Neutrophil (primary cell): ENCODE measurements at regions not wholly inside any gene's neighbourhood (a gene's known extent, or its start where the extent isn't known, plus 50 kb on each side); places are given as distances from the start of the nearest gene placed in this dataset.

Source experiments
- H3K27ac ChIP-seq: fragments of 200-600 bp; sonication (generic); 2 replicates; pipeline ENCODE4 v1.5.1; 2016; ENCODE audit warnings: mild to moderate bottlenecking, moderate library complexity
- H3K27me3 ChIP-seq: fragments of 200-600 bp; sonication (generic); 2 replicates; pipeline ENCODE4 v1.6.0; 2016; ENCODE audit warnings: mild to moderate bottlenecking
- H3K36me3 ChIP-seq: fragments of 200-600 bp; sonication (generic); 2 replicates; pipeline ENCODE4 v1.5.1; 2017
- H3K4me1 ChIP-seq, 2 experiments: fragments of 200-600 bp in 1 of 2; sonication (generic) in 1 of 2; 1 replicate in 1 of 2; 2 replicates in 1 of 2; pipeline versions ENCODE4 v1.5.1 to v1.6.1; 2013 to 2016; ENCODE audit warnings: low read depth in 1 of 2, low read length in 1 of 2, mild to moderate bottlenecking in 1 of 2, moderate library complexity in 1 of 2; ENCODE audit not compliant: control insufficient read depth in 1 of 2, insufficient read depth in 1 of 2
- H3K4me3 ChIP-seq, 2 experiments: fragments of 200-600 bp in 1 of 2; sonication (generic) in 1 of 2; 1 replicate in 1 of 2; 2 replicates in 1 of 2; pipeline ENCODE4 v1.5.1; 2013 to 2016; ENCODE audit warnings: low read depth in 1 of 2, low read length in 1 of 2, mild to moderate bottlenecking in 1 of 2, moderate library complexity in 1 of 2
- H3K9me3 ChIP-seq: fragments of 200-600 bp; sonication (generic); 2 replicates; pipeline ENCODE4 v1.5.1; 2016
- TF ChIP-seq, protein P1 (sequence below): fragments of 200-600 bp; sonication (generic); IDR thresholded peaks from 2 replicates; pipeline ENCODE4 v1.5.1; 2016; ENCODE audit warnings: antibody characterized with exemption

DNA sequence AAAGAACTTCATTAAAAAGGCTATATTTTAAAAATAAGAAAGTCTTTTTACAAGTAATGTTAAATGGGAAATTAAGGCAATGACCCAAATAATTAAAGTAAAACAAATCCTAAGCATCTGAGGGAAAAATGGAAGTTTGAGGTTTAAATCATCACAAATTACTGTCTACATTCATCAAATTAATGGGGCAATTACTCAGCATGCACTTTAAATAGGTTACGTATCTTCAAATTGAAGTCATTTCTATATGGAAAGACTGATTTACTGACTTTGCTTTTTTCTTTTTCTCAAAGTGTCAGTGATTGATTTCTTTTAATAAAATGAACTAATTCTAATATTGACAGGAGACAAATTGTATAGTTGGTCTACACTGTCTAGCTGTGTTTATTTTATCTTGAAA, 1452.3 kb downstream of the NCAM2 start:
- Histone ChIP-seq H3K9me3 (no peaks in the 10 kb centered on the region), H3K4me1 (no peaks in the 10 kb centered on the region), H3K27me3 (no peaks in the 10 kb centered on the region), H3K27ac (no peak overlapping the region), H3K4me3 (no peak overlapping the region), H3K36me3 (no peaks in the 10 kb centered on the region)
- TF ChIP-seq, protein P1, sequence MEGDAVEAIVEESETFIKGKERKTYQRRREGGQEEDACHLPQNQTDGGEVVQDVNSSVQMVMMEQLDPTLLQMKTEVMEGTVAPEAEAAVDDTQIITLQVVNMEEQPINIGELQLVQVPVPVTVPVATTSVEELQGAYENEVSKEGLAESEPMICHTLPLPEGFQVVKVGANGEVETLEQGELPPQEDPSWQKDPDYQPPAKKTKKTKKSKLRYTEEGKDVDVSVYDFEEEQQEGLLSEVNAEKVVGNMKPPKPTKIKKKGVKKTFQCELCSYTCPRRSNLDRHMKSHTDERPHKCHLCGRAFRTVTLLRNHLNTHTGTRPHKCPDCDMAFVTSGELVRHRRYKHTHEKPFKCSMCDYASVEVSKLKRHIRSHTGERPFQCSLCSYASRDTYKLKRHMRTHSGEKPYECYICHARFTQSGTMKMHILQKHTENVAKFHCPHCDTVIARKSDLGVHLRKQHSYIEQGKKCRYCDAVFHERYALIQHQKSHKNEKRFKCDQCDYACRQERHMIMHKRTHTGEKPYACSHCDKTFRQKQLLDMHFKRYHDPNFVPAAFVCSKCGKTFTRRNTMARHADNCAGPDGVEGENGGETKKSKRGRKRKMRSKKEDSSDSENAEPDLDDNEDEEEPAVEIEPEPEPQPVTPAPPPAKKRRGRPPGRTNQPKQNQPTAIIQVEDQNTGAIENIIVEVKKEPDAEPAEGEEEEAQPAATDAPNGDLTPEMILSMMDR = no peak

DNA sequence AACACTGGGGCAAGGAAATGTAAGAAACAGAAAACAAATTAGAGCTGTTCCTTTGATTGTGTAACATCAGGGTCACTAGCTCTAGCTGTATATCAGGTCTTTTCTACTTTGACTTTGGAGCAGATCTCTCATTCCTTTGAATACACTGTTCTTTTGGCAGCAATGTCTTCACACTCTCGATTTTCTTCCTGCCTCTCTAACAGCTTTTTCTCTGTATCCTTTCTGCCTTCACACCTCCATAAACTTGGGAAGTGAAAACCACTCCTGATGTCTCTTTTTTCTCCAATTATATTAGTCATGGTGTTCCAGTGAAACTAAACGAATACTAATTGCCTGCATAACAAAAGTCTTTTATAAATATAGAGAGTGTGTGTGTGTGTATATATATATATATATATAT, 1458.0 kb downstream of the NCAM2 start:
- no peaks in the 10 kb centered on the region for H3K27me3 ChIP-seq
- no peaks in the 10 kb centered on the region for H3K4me1 ChIP-seq
- no peaks in the 10 kb centered on the region for H3K36me3 ChIP-seq
- TF ChIP-seq, protein P1 = no peak
- no peak overlapping the region for H3K4me3 ChIP-seq
- no peak overlapping the region for H3K27ac ChIP-seq
- no peaks in the 10 kb centered on the region for H3K9me3 ChIP-seq

DNA sequence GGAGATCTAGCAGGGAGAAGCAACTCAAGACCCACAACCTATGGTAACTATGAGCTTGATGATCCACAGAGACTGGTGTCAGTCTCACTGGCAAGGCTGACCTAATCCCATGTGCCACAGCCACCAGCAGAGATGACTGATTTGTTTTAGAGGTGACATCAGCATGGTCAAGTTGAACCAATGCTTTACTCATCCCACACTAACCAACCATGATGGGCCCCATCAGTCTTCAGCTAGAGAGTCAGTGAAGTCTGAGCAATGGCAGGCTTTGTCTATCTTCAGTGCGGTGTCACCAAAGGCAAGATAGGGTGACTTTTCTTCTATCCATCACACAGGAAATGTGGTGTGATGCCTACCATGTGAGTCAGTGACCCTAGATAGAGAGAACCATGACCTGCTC, 1470.7 kb downstream of the NCAM2 start:
- TF ChIP-seq, protein P1 = no peak
- no peaks in the 10 kb centered on the region for H3K27me3 ChIP-seq
- H3K4me1 ChIP-seq = no peaks in the 10 kb centered on the region
- no peaks in the 10 kb centered on the region for H3K36me3 ChIP-seq
- H3K4me3 ChIP-seq = no peak overlapping the region
- no peak overlapping the region for H3K27ac ChIP-seq
- H3K9me3 ChIP-seq = no peaks in the 10 kb centered on the region

DNA sequence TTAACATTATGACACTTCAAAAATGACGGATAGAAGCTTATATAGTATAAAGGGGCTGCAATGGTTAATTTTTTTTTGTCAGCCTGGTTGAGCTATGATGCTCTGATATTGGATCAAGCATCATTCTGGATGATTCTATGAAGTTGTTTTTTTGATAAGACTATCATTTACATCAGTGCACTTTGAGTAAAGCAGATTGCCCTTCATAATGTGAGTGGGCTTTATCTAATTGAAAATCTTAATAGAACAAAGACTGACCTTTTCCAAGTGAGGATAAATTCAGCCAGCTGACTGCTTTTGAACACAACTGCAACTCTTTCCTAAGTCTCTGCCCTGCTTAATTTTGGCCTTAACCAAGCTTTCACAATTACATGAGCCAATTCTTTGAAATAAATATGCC, 1476.2 kb downstream of the NCAM2 start:
- Histone ChIP-seq H3K27ac (no peak overlapping the region), H3K27me3 (no peaks in the 10 kb centered on the region), H3K4me3 (no peak overlapping the region), H3K9me3 (no peaks in the 10 kb centered on the region), H3K36me3 (no peaks in the 10 kb centered on the region), H3K4me1 (no peaks in the 10 kb centered on the region)
- TF ChIP-seq, protein P1 = no peak

DNA sequence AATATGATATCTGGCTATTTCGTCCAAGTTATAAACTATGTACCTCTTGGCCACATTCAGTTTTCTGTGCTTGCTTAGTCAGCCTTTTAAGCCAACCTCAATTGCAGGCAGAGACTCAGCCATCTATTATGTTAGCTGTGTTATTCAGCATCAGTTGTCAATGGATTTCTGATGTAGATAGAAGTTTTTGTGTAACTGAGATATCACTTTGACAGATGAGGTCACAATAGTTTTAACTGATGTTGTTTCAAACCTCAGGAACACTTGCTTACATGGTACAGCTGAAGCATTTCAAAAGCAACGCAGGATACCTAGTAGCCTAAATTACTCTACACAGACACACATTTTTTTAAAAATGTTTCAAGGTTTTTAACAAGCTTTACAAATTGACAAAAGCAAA, 1478.0 kb downstream of the NCAM2 start:
- Histone ChIP-seq H3K27me3 (no peaks in the 10 kb centered on the region), H3K4me3 (no peak overlapping the region), H3K9me3 (no peaks in the 10 kb centered on the region), H3K36me3 (no peaks in the 10 kb centered on the region), H3K4me1 (no peaks in the 10 kb centered on the region), H3K27ac (no peak overlapping the region)
- TF ChIP-seq, protein P1 = no peak
